ENCODE measurements at regions not wholly inside any gene's neighbourhood (a gene's known extent, or its start where the extent isn't known, plus 50 kb on each side); places are given as distances from the start of the nearest gene placed in this dataset.

DNA sequence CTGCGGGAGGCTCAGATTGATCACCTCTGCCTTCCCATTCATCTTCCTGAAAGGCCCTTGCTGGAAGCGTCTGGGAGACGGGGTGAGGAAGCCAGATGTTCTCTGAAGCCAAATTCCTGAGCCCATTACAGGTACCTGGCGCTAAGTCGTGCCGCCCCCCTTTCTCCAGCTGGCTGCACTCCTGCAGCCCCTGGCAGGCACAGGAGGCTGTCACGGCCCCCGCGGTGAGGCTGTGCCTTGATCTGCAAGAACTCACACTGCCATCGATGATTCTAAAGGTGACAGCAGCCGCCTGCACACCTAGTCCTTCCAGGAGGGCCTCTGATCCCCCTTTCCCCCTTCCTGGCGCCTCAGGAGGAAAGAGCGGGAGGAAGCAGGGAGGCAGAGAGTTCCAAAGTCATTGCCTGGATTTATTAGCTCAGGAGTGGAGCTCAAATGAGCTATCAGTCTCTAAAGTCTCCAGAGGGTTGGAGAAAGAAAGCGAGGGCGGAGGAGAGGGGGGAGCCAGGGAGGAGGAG lies 106.9 kb downstream of the RFLNA start:
- no peak for DNase-seq
- peaks cover 0 to 5% (median 1%) of the 10 kb centered on the region in 4 donors for H3K4me1 Mint-ChIP-seq
- peaks cover 42% of the 10 kb centered on the region for H3K36me3 ChIP-seq (ENCODE audit: control insufficient read depth, insufficient read depth, low read length)
- H3K4me3 Mint-ChIP-seq = no peak overlapping the region
- H3K4me3 ChIP-seq (ENCODE audit: low read depth, low read length) = no peak overlapping the region
- H3K4me1 ChIP-seq (ENCODE audit: control insufficient read depth, insufficient read depth, low read length, poor library complexity, severe bottlenecking) = no peaks in the 10 kb centered on the region
- H3K36me3 Mint-ChIP-seq = peaks cover 15% of the 10 kb centered on the region
- H3K27ac ChIP-seq (ENCODE audit: insufficient read depth, low read length, poor library complexity, severe bottlenecking) = no peak overlapping the region
- H3K27me3 Mint-ChIP-seq = no peaks in the 10 kb centered on the region
- no peak overlapping the region for H3K27ac Mint-ChIP-seq
- no peaks in the 10 kb centered on the region for H3K9me3 ChIP-seq (ENCODE audit: control insufficient read depth in 2 of 2, low read length in 2 of 2)
- H3K27me3 ChIP-seq (ENCODE audit: control insufficient read depth, insufficient read depth, low read length) = no peaks in the 10 kb centered on the region
- no peaks in the 10 kb centered on the region for H3K9me3 Mint-ChIP-seq
- no peak for ATAC-seq (ENCODE audit: low read depth in 2 of 2)

- Histone ChIP-seq H3K4me1 (ENCODE audit: control insufficient read depth, insufficient read depth, low read length, poor library complexity, severe bottlenecking) (no peaks in the 10 kb centered on the region), H3K27ac (ENCODE audit: insufficient read depth, low read length, poor library complexity, severe bottlenecking) (no peak overlapping the region), H3K36me3 (ENCODE audit: control insufficient read depth, insufficient read depth, low read length) (peaks cover 49% of the 10 kb centered on the region), H3K9me3 (ENCODE audit: control insufficient read depth in 2 of 2, low read length in 2 of 2) (no peaks in the 10 kb centered on the region), H3K27me3 (ENCODE audit: control insufficient read depth, insufficient read depth, low read length) (no peaks in the 10 kb centered on the region), H3K4me3 (ENCODE audit: low read depth, low read length) (no peak overlapping the region)
- H3K4me3 Mint-ChIP-seq = no peak overlapping the region
- no peaks in the 10 kb centered on the region for H3K9me3 Mint-ChIP-seq
- peaks cover 21% of the 10 kb centered on the region for H3K36me3 Mint-ChIP-seq
- H3K4me1 Mint-ChIP-seq = peaks cover 0 to 5% (median 0%) of the 10 kb centered on the region in 4 donors
- no peak overlapping the region for H3K27ac Mint-ChIP-seq
- DNase-seq (no peak), ATAC-seq (ENCODE audit: low read depth in 2 of 2) (no peak)
- no peaks in the 10 kb centered on the region for H3K27me3 Mint-ChIP-seq
These were observed 105.2 kb downstream of the RFLNA start for GRCh38 chr12:124400124-124400523.

- Mint-ChIP-seq H3K4me3 (no peak overlapping the region), H3K36me3 (peaks cover 21% of the 10 kb centered on the region), H3K4me1 (peaks cover 0 to 5% (median under 1%) of the 10 kb centered on the region in 4 donors), H3K27ac (no peak overlapping the region), H3K27me3 (no peaks in the 10 kb centered on the region), H3K9me3 (no peaks in the 10 kb centered on the region)
- H3K27ac ChIP-seq (ENCODE audit: insufficient read depth, low read length, poor library complexity, severe bottlenecking) = no peak overlapping the region
- H3K4me1 ChIP-seq (ENCODE audit: control insufficient read depth, insufficient read depth, low read length, poor library complexity, severe bottlenecking) = no peaks in the 10 kb centered on the region
- peaks cover 53% of the 10 kb centered on the region for H3K36me3 ChIP-seq (ENCODE audit: control insufficient read depth, insufficient read depth, low read length)
- no peaks in the 10 kb centered on the region for H3K27me3 ChIP-seq (ENCODE audit: control insufficient read depth, insufficient read depth, low read length)
- no peaks in the 10 kb centered on the region for H3K9me3 ChIP-seq (ENCODE audit: control insufficient read depth in 2 of 2, low read length in 2 of 2)
- peak in 2 of 3 donors; percentile 8 to 16 for DNase-seq
- no peak overlapping the region for H3K4me3 ChIP-seq (ENCODE audit: low read depth, low read length)
- no peak for ATAC-seq (ENCODE audit: low read depth in 2 of 2)
These were observed 104.7 kb downstream of the RFLNA start for GRCh38 chr12:124399622-124400021.

- H3K27me3 Mint-ChIP-seq = no peaks in the 10 kb centered on the region
- H3K4me1 Mint-ChIP-seq = peaks cover 0 to 5% (median 2%) of the 10 kb centered on the region in 4 donors
- DNase-seq (no peak), ATAC-seq (ENCODE audit: low read depth in 2 of 2) (no peak)
- no peak overlapping the region for H3K27ac Mint-ChIP-seq
- Histone ChIP-seq H3K4me1 (ENCODE audit: control insufficient read depth, insufficient read depth, low read length, poor library complexity, severe bottlenecking) (no peaks in the 10 kb centered on the region), H3K4me3 (ENCODE audit: low read depth, low read length) (no peak overlapping the region), H3K36me3 (ENCODE audit: control insufficient read depth, insufficient read depth, low read length) (peaks cover 62% of the 10 kb centered on the region), H3K27ac (ENCODE audit: insufficient read depth, low read length, poor library complexity, severe bottlenecking) (no peak overlapping the region), H3K27me3 (ENCODE audit: control insufficient read depth, insufficient read depth, low read length) (no peaks in the 10 kb centered on the region), H3K9me3 (ENCODE audit: control insufficient read depth in 2 of 2, low read length in 2 of 2) (no peaks in the 10 kb centered on the region)
- peaks cover 28% of the 10 kb centered on the region for H3K36me3 Mint-ChIP-seq
- no peaks in the 10 kb centered on the region for H3K9me3 Mint-ChIP-seq
- H3K4me3 Mint-ChIP-seq = no peak overlapping the region
These were observed 103.8 kb downstream of the RFLNA start for GRCh38 chr12:124398578-124399227.

GRCh38 chr12:124397807-124398577 lies 103.1 kb downstream of the RFLNA start:
- Histone ChIP-seq H3K36me3 (ENCODE audit: control insufficient read depth, insufficient read depth, low read length) (peaks cover 64% of the 10 kb centered on the region), H3K27ac (ENCODE audit: insufficient read depth, low read length, poor library complexity, severe bottlenecking) (no peak overlapping the region), H3K4me3 (ENCODE audit: low read depth, low read length) (no peak overlapping the region), H3K4me1 (ENCODE audit: control insufficient read depth, insufficient read depth, low read length, poor library complexity, severe bottlenecking) (no peaks in the 10 kb centered on the region), H3K9me3 (ENCODE audit: control insufficient read depth in 2 of 2, low read length in 2 of 2) (no peaks in the 10 kb centered on the region), H3K27me3 (ENCODE audit: control insufficient read depth, insufficient read depth, low read length) (no peaks in the 10 kb centered on the region)
- no peak for ATAC-seq (ENCODE audit: low read depth in 2 of 2)
- Mint-ChIP-seq H3K4me3 (no peak overlapping the region), H3K9me3 (no peaks in the 10 kb centered on the region), H3K4me1 (peaks cover 0 to 7% (median 2%) of the 10 kb centered on the region in 4 donors), H3K36me3 (peaks cover 25% of the 10 kb centered on the region), H3K27ac (no peak overlapping the region), H3K27me3 (no peaks in the 10 kb centered on the region)
- no peak for DNase-seq

DNA sequence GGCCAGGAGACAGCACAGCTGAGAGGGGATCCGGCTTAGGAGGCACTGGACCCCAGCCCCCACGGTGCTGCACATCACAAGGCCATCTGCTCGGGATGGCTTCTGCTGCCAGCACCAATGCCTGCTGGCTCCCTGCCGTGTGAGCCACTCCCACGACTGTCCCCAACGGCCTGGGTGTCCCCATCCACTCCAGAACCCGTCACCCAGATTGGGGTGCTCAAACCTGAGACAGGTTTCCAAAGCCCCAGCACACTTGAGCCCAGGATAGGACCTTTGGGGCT lies 102.4 kb downstream of the RFLNA start:
- H3K27ac Mint-ChIP-seq = no peak overlapping the region
- no peaks in the 10 kb centered on the region for H3K9me3 ChIP-seq (ENCODE audit: control insufficient read depth in 2 of 2, low read length in 2 of 2)
- H3K4me3 Mint-ChIP-seq = no peak overlapping the region
- H3K4me1 ChIP-seq (ENCODE audit: control insufficient read depth, insufficient read depth, low read length, poor library complexity, severe bottlenecking) = no peaks in the 10 kb centered on the region
- H3K27me3 Mint-ChIP-seq = no peaks in the 10 kb centered on the region
- H3K9me3 Mint-ChIP-seq = no peaks in the 10 kb centered on the region
- peaks cover 62% of the 10 kb centered on the region for H3K36me3 ChIP-seq (ENCODE audit: control insufficient read depth, insufficient read depth, low read length)
- H3K4me1 Mint-ChIP-seq = peaks cover 0 to 8% (median 2%) of the 10 kb centered on the region in 4 donors
- DNase-seq = no peak
- peaks cover 25% of the 10 kb centered on the region for H3K36me3 Mint-ChIP-seq
- ATAC-seq (ENCODE audit: low read depth in 2 of 2) = no peak
- no peaks in the 10 kb centered on the region for H3K27me3 ChIP-seq (ENCODE audit: control insufficient read depth, insufficient read depth, low read length)
- no peak overlapping the region for H3K4me3 ChIP-seq (ENCODE audit: low read depth, low read length)
- no peak overlapping the region for H3K27ac ChIP-seq (ENCODE audit: insufficient read depth, low read length, poor library complexity, severe bottlenecking)

DNA sequence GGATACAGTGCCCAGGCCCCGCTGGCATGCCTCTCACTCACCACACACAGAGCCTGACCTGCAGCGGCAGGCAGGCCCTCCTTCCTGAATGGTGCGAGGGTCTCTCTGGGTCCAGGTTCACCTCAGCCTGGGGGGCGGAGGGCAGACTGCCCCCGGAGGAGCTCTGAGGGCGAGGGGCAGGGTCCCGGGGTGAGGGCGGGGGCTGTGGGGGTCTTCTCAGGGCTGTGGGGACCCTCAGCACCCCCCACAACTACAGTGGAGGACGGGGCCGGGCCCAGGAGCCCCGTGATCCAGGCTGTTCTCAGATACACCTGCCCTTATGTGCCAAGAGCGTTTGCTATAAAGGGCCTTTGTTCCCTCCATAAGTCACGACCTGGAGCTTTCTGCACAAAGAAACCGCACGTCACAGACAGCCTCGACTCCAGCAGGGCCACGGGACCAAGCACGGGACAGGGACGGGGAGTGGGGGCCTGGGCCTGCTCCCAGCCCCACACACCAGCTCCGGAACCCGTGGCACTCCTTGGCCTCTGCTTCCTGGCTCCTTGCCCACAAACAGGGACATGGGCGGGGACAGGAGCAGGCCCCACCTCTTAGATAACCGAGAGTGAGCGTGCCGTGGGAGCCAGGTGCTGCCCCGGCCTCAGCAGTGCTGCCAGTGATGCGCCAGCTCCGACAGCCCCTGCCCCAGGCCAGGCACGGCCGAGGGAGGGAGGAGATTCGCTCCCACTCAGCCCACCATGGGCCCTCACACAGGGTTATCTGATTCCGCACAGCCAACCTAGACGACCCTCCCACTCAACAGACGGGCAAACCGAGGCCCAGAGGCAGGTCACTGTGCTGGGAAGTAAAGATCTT lies 101.9 kb downstream of the RFLNA start:
- H3K4me3 Mint-ChIP-seq = no peak overlapping the region
- no peaks in the 10 kb centered on the region for H3K9me3 Mint-ChIP-seq
- peaks cover 56% of the 10 kb centered on the region for H3K36me3 ChIP-seq (ENCODE audit: control insufficient read depth, insufficient read depth, low read length)
- H3K4me3 ChIP-seq (ENCODE audit: low read depth, low read length) = no peak overlapping the region
- H3K4me1 ChIP-seq (ENCODE audit: control insufficient read depth, insufficient read depth, low read length, poor library complexity, severe bottlenecking) = peaks cover 2% of the 10 kb centered on the region
- no peak overlapping the region for H3K27ac ChIP-seq (ENCODE audit: insufficient read depth, low read length, poor library complexity, severe bottlenecking)
- no peak overlapping the region for H3K27ac Mint-ChIP-seq
- no peaks in the 10 kb centered on the region for H3K27me3 ChIP-seq (ENCODE audit: control insufficient read depth, insufficient read depth, low read length)
- peaks cover under 1 to 13% (median 5%) of the 10 kb centered on the region in 4 donors for H3K4me1 Mint-ChIP-seq
- H3K36me3 Mint-ChIP-seq = peaks cover 30% of the 10 kb centered on the region
- no peaks in the 10 kb centered on the region for H3K27me3 Mint-ChIP-seq
- H3K9me3 ChIP-seq (ENCODE audit: control insufficient read depth in 2 of 2, low read length in 2 of 2) = no peaks in the 10 kb centered on the region
- DNase-seq = no peak
- no peak for ATAC-seq (ENCODE audit: low read depth in 2 of 2)
